Choroid plexus epithelial cell (primary cell): ENCODE measurements at regions not wholly inside any gene's neighbourhood (a gene's known extent, or its start where the extent isn't known, plus 50 kb on each side); places are given as distances from the start of the nearest gene placed in this dataset.

Experiments used
- DNase-seq: peaks from one replicate; pipeline ENCODE4 v3.0.0-alpha.2; 2010; ENCODE audit warnings: low read depth
- H3K4me3 ChIP-seq: 2 replicates; pipeline ENCODE4 v1.5.1; 2011; ENCODE audit warnings: low read depth, mild to moderate bottlenecking, control low read depth, low read length, moderate library complexity
- TF ChIP-seq, protein P1 (sequence below): conservative IDR thresholded peaks from 2 replicates; pipeline ENCODE4 v1.5.1; 2011; ENCODE audit warnings: low read depth, mild to moderate bottlenecking, control low read depth, inconsistent platforms, low read length, moderate library complexity

DNA sequence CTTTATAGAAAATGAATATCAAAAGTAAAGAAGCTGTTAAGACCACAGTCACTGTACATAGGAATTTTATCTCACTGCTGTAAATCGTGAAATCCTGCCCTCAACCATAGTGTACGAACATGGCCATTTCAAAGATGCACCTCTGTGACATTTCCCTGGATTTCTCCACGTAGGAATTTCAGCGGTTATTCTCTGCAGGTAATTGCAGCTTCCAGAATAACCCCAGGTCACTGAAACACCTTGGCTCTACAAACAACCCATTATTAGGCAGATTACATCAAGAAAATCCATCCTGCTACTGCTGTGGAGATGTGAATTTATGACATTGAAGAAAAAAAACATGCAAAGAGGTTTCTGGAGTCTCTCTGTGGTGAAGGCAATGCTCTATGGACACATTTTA, 196.2 kb upstream of the USP25 start:
- TF ChIP-seq, protein P1, sequence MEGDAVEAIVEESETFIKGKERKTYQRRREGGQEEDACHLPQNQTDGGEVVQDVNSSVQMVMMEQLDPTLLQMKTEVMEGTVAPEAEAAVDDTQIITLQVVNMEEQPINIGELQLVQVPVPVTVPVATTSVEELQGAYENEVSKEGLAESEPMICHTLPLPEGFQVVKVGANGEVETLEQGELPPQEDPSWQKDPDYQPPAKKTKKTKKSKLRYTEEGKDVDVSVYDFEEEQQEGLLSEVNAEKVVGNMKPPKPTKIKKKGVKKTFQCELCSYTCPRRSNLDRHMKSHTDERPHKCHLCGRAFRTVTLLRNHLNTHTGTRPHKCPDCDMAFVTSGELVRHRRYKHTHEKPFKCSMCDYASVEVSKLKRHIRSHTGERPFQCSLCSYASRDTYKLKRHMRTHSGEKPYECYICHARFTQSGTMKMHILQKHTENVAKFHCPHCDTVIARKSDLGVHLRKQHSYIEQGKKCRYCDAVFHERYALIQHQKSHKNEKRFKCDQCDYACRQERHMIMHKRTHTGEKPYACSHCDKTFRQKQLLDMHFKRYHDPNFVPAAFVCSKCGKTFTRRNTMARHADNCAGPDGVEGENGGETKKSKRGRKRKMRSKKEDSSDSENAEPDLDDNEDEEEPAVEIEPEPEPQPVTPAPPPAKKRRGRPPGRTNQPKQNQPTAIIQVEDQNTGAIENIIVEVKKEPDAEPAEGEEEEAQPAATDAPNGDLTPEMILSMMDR = no peak
- DNase-seq = no peak

DNA sequence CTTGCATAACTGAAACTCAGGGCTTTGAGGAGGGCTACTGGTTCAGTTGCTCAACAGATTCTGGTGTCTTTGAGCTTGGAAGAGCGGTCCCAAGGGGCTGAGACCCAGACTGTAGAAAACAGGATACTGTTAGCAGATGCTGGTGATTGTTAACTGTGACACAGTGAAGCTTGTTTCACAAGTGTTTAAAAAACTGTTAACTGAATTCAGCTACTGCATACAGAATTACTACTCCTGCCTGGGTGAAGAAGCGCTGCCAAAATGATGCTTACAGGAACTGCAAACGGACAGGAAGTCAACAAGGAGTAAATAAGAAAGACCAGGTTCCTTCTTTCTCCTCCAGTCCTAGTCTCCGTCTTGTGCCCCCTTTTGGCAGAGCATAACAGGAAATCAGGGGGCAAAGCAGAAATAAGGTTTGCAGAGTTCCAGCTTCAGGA, 195.3 kb upstream of the USP25 start:
- TF ChIP-seq, protein P1 = no peak
- H3K4me3 ChIP-seq = no peak overlapping the region
- no peak for DNase-seq

More for the DNA sequence above, 196.2 kb upstream of the USP25 start:
- no peak overlapping the region for H3K4me3 ChIP-seq

DNA sequence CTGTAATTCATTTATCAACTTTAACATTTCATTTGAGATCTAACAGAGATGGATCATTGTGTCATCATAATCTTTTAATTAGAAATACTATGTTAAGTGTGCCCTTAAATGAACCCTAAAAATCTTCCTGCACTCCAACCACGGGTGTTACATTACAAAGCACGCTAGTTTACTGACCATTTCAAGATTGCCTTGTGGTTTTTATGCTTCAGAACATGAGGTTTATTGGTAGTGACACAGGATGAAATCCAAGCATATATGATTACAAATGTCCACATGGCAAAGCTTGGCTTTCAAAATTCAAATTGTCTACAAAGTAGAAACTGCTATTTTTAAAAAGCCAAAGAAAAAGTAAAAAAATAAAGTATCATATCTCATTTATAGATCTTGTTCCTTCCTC, 190.4 kb upstream of the USP25 start:
- TF ChIP-seq, protein P1 = no peak
- peak; percentile 4 for DNase-seq
- H3K4me3 ChIP-seq = no peak overlapping the region

DNA sequence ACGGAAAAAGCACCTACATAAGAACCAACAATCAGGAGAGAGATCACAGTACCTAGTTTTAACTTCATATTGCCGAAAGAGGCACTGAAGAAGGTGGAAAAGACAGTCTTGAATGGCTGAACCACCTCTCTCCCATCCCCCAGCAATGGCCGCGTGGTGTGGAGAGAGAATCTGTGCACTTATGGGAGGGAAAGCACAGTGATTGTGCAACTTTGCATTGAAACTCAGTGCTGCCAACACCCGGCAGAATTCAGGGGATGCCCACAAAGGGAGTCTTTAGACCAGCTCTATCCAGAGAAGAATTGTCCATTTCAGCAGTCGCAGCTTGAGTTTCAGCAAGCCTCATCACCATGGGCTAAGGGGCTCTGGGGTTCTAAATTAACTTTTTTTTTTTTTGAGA, 186.3 kb upstream of the USP25 start:
- DNase-seq = peak; percentile 2
- H3K4me3 ChIP-seq = no peak overlapping the region
- TF ChIP-seq, protein P1 = no peak

DNA sequence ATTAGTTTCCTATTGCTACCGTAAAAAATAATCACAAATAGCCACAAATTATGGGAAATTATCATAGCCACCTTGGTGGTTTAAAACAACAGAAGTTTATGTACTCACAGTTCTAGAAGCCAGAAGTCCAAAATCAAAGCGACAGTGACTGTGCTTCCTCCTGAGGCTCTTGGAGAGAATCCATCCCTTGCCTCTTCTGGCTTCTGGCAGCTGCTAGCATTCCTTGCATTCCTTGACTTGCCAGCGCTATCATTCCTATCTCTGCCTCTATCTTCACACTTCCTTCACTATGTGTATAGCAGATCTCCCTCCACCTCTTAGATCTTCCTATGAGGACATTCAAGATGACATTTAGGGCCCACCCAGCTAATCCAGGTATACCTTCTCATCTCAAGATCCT, 180.1 kb upstream of the USP25 start:
- DNase-seq = peak; percentile 60
- TF ChIP-seq, protein P1 = no peak
- no peak overlapping the region for H3K4me3 ChIP-seq

DNA sequence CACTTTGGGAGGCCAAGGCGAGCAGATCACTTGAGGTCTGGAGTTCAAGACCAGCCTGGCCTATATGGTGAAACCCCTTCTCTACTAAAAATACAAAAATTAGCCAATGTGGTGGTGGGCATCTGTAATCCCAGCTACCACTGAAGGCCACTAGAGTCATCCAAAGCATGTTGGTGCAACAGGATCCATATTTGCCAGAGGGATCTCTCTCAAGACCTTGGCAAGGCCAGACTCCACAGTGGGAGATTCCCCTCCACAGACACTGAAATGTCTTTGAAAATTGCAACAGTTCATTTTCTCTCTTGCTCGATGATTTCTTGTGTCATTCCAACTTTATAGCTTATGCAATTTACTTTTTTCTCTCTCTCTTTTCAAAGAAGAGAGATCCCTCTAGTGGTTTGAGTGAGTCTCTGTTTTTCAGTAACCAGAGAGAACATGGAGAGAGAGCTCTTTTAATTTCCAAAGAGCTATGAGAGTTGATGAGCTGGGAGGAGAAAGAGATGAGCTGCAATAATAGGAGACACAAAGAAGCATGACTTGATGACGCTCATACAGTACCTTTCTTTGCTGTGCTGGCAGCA, 176.8 kb upstream of the USP25 start:
- no peak overlapping the region for H3K4me3 ChIP-seq
- peak; percentile 63 for DNase-seq
- TF ChIP-seq, protein P1 = peak; percentile 70

DNA sequence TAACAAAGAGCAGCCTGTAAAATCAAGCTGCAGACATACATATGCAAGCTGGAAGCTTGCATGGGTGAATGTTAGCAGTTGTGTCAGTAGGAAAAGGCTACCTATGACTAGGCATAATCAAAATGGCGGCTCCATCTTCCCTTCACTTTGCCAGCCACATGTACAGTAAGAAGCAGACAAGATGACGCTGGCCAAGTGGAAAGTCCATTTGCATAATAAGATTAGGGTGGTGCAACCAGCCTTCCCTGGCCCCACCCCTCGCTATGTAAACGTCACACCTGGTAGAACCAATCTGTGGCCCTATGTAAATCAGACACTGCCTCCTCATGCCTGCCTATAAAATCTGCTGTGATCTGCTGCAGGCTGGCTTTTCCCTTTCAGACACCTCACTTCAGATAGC, 171.9 kb upstream of the USP25 start:
- TF ChIP-seq, protein P1 = no peak
- H3K4me3 ChIP-seq = no peak overlapping the region
- DNase-seq = no peak
